ENCODE measurements at regions not wholly inside any gene's neighbourhood (a gene's known extent, or its start where the extent isn't known, plus 50 kb on each side); places are given as distances from the start of the nearest gene placed in this dataset.
A peak's percentile ranks its signal among the peaks of the same experiment; 100 is the strongest.

GRCh38 chr9:82680179-82680935 is 382.6 kb downstream of the RASEF start:
- no peak for DNase-seq (ENCODE audit: low read depth, low spot score)
- no peak overlapping the region for H3K4me3 ChIP-seq (ENCODE audit: low read length)

- DNase-seq (ENCODE audit: low read depth, low spot score), result no peak
- H3K4me3 ChIP-seq (ENCODE audit: low read length), result no peak overlapping the region
These were observed 381.1 kb downstream of the RASEF start for GRCh38 chr9:82681809-82682208.

- no peak overlapping the region for H3K4me3 ChIP-seq (ENCODE audit: low read length)
- no peak for DNase-seq (ENCODE audit: low read depth, low spot score)
These were observed 380.5 kb downstream of the RASEF start for GRCh38 chr9:82682431-82682830.

GRCh38 chr9:82695704-82696103 is 367.2 kb downstream of the RASEF start:
- no peak overlapping the region for H3K4me3 ChIP-seq (ENCODE audit: low read length)
- no peak for DNase-seq (ENCODE audit: low read depth, low spot score)

- DNase-seq (ENCODE audit: low read depth, low spot score), result no peak
- H3K4me3 ChIP-seq (ENCODE audit: low read length), result no peak overlapping the region
These were observed 356.2 kb downstream of the RASEF start for GRCh38 chr9:82706786-82707185.

GRCh38 chr9:82716821-82717220 is 346.1 kb downstream of the RASEF start:
- no peak overlapping the region for H3K4me3 ChIP-seq (ENCODE audit: low read length)
- DNase-seq (ENCODE audit: low read depth, low spot score), result no peak

GRCh38 chr9:82720515-82720914 is 342.4 kb downstream of the RASEF start:
- DNase-seq (ENCODE audit: low read depth, low spot score), result no peak
- H3K4me3 ChIP-seq (ENCODE audit: low read length), result no peak overlapping the region

DNA sequence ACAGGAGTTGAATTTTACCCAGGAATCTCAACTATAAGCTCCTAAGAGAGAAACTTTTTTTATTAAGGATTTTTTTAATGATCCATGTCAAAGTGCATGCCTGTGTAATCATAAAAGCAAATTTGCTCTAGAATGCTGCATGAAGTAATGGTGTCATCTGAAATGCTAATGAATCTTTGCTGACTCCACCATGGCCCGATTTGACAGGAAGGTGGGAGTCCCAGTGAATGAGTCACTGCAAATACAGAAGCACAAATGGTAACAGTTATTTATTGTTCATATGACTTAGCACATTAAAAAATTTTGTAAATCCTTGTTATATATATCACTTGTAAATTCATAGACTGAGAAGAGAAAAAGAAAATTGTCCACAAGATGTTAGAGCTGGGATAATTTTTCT is 341.3 kb downstream of the RASEF start:
- DNase-seq (ENCODE audit: low read depth, low spot score), result no peak
- no peak overlapping the region for H3K4me3 ChIP-seq (ENCODE audit: low read length)

DNA sequence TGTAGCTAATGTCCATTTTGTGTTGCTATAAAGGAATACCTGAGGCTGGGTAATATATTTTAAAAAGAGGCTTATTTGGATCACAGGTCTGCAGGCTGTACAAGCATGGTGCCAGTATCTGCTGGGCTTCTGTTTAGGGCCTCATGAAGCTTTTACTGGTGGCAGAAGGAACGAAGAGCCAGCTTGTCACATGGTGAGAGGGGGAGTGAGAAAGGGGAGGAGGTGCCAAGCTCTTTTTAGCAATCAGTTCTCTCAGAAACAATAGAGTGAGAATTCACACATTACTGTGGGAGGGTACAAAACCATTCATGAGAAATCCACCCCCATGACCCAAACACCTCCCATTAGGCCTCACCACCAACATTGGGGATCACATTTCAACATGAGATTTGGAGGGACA is 340.9 kb downstream of the RASEF start:
- DNase-seq (ENCODE audit: low read depth, low spot score), result no peak
- H3K4me3 ChIP-seq (ENCODE audit: low read length), result no peak overlapping the region

- H3K4me3 ChIP-seq (ENCODE audit: low read length), result no peak overlapping the region
- no peak for DNase-seq (ENCODE audit: low read depth, low spot score)
These were observed 340.4 kb downstream of the RASEF start for GRCh38 chr9:82722561-82722960.

GRCh38 chr9:82726424-82727276 is 336.3 kb downstream of the RASEF start:
- no peak for DNase-seq (ENCODE audit: low read depth, low spot score)
- H3K4me3 ChIP-seq (ENCODE audit: low read length), result no peak overlapping the region

- H3K4me3 ChIP-seq (ENCODE audit: low read length), result no peak overlapping the region
- DNase-seq (ENCODE audit: low read depth, low spot score), result no peak
These were observed 333.8 kb downstream of the RASEF start for GRCh38 chr9:82729141-82729540.

DNA sequence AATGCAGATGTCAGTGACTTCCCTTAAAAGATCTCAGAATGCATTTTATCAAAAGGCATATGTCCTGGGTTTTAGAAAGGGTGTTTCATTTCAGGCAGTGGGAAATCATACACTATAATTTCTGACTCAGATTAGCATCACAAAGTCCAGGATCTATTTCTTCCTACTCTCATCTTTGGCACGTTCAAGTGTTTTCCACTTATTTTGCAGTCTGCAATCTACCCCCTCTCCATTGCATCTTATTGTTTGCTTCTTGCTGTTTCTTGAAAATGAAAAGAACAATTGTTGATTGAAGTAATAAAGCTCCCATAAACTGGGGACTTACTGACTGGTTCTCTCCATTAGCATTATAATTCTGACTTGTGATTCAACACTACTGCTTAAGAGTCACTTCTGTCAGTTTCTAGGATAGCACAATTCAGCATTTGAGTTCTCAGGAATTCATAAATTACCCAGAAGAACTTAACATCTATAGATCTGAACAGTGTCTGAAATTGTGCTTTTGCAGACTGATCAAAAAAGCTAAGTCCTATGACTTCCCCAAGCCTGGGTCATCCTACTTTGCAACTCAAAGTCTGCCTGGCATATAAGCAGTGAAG is 332.9 kb downstream of the RASEF start:
- no peak overlapping the region for H3K4me3 ChIP-seq (ENCODE audit: low read length)
- DNase-seq (ENCODE audit: low read depth, low spot score), result no peak

DNA sequence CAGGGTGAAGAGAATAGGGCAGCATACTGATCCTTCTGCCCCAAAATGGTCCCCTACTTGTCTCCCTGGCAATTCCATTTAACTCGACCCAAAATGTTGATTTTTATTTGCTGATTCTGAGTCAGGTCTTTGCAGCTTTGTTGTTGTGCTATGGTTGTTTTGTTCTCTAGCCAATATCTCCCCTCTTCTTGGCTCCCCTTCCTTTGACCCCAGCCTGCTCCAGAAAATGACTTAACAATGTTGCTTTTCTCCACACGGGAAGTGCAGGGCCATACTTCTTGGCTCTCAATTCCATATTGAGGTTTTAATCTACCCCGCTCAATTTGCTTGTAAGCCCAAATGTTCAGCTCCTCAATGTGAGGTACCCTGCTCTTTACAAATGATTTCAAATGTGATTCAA is 330.0 kb downstream of the RASEF start:
- DNase-seq (ENCODE audit: low read depth, low spot score), result no peak
- H3K4me3 ChIP-seq (ENCODE audit: low read length), result no peak overlapping the region

DNA sequence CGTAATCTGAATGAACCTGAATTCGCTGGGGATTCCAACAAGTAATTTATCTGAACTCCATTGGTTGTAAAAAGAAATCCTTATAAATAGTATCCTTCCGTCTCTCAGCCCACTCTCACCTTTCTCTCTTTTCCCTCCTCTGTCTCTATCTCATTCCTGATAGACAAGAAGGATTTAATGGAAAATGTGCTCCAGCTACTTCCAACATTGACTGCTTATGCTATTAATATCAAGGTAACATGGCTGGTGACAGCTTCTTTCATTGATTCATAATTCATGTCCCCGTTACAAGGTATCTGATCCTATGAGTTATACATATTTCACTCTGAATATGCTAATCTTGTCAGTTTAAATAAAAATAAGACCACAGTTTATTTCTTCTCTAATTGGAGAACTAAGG is 326.8 kb downstream of the RASEF start:
- no peak overlapping the region for H3K4me3 ChIP-seq (ENCODE audit: low read length)
- DNase-seq (ENCODE audit: low read depth, low spot score), result no peak

DNA sequence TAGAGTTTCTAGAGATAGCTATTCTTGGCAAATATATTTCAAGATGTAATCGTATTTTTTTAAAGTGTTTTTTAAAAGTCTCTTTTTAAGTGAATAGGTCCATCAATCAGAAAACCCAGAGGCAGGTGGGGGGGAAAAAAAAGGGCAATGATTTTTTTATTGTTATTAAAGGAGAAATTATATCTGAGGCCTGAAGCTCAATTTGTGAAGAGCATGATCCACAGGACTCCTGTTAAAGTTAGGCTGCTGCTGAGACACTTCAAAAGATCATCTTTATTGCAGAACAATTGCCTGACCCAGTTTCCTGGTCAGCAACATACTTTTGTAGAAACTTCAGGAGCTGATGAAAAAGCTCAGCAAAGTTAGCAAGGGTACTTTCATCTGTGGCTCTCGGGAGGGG is 326.2 kb downstream of the RASEF start:
- DNase-seq (ENCODE audit: low read depth, low spot score), result no peak
- H3K4me3 ChIP-seq (ENCODE audit: low read length), result no peak overlapping the region

DNA sequence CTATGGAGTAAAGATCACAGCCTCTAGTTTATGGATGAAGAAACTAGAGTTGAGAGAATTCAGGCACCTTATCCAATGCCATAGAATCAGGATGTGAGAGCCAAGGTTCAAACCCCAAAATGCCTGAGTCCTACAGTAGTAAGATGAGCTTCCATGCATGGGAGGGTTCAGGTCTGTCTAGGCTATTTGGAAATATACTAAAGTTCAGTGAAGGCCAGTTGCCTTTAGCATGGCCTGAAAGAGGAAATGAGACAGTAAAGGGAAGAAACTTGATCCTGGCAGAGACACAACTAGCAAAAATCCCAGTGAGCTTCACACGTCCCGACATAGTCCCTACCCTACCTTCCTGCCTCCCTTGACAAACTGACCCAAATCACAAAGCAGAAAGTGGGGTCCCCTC is 317.0 kb downstream of the RASEF start:
- DNase-seq (ENCODE audit: low read depth, low spot score), result no peak
- H3K4me3 ChIP-seq (ENCODE audit: low read length), result no peak overlapping the region

DNA sequence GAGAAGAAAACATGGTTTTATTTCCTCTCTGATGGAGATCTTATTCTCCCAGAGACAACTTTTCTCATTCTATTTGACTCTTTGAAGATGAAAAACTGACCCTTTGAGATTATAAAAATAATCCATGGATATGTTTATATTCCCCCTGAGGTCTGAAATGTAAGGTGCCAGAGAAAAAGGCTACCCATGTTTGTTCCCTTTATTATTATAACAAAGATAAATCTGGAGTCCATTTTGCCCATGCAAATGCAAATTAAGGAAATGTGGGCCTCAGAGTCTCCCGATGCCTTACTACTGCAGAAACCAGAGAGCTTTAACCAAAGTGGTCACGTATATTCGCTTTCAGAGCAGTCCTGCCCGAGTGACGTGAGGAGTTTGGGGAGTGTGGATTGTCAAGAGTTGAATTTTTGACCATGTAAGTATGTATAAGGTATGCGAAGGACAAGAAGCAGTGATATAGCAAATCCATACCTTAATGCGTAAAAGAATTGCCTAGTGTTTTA is 312.5 kb downstream of the RASEF start:
- H3K4me3 ChIP-seq (ENCODE audit: low read length), result no peak overlapping the region
- DNase-seq (ENCODE audit: low read depth, low spot score), result no peak

- no peak for DNase-seq (ENCODE audit: low read depth, low spot score)
- no peak overlapping the region for H3K4me3 ChIP-seq (ENCODE audit: low read length)
These were observed 305.0 kb downstream of the RASEF start for GRCh38 chr9:82757924-82758323.

DNA sequence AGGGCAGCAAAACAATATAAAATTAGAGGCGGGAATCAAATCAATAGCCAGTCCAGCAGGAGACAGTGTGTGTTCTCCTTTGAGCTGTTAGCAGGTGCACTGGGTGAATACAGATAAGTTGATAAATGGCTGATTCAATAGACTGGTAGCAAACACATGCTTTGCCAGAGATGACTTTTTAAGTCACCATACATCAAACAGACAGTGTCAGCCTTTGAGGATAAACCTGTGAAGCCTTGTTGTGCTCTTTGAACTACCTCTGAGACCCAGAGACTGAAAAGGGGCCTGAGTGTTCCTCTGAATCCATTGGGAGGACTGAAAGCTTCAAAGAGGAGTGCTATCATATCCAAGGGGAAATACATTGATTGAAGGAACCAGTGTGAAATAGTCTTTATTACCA is 301.9 kb downstream of the RASEF start:
- DNase-seq (ENCODE audit: low read depth, low spot score), result peak; percentile 78
- H3K4me3 ChIP-seq (ENCODE audit: low read length), result no peak overlapping the region

Data from Jurkat, Clone E6-1 (cell line).